ENCODE measurements at regions not wholly inside any gene's neighbourhood (a gene's known extent, or its start where the extent isn't known, plus 50 kb on each side); places are given as distances from the start of the nearest gene placed in this dataset.

DNA sequence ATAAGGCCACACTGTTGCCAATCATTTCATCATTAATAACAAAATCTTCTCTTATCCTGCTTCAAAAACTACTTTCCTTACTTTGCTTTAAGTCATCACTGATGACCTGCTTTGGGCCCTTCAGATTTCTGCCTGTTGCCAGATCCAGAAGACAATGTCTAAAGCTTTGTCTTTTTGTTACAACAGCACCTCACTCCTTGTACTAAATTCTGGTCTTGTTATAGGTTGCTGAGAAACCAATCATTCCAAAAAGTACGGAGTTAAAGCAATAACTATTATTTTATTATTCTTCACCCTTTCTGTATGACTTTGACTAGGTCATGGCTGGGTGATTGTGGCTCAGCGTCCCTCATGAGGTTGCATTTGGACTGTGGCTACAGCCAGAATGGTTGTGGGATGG, 633.5 kb downstream of the PTPRU start:
- Histone ChIP-seq H3K4me3 (ENCODE audit: low read depth, low read length) (no peak overlapping the region), H3K27ac (no peak overlapping the region), H3K36me3 (replicated peaks) (no peaks in the 10 kb centered on the region), H3K27me3 (replicated peaks) (no peaks in the 10 kb centered on the region)
- no peak for TF ChIP-seq CTCF (IDR thresholded peaks at IDR 0.05; ENCODE audit: low read depth, low read length, missing control alignments)
- in situ Hi-C loops (cut with HindIII; ENCODE audit: low pct_ligation_motif_present, low sequenced_read_pairs), result no loop called here
- DNase-seq, result no peak

DNA sequence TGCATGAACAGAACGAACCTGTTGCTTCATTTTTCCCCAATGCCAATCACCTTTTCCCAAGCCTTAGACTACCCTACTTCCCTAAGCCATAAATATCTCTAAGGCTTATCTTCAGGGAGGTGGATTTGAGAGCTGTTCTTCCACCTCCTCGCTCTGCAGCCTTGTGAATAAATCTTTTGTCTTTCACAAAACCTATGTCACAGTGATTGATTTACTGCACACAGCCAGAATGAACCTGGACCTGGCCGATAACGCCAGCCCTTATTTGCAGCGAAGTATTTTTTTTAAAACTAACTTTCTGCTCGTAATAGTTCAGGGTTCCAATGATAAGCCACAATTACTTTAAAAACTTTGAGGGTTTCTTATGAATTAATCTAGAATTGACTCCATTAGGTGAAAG, 632.6 kb downstream of the PTPRU start:
- in situ Hi-C loops (cut with HindIII; ENCODE audit: low pct_ligation_motif_present, low sequenced_read_pairs), result no loop called here
- TF ChIP-seq CTCF (IDR thresholded peaks at IDR 0.05; ENCODE audit: low read depth, low read length, missing control alignments), result no peak
- Histone ChIP-seq H3K4me3 (ENCODE audit: low read depth, low read length) (no peak overlapping the region), H3K27ac (no peak overlapping the region), H3K36me3 (replicated peaks) (no peaks in the 10 kb centered on the region), H3K27me3 (replicated peaks) (no peaks in the 10 kb centered on the region)
- DNase-seq, result no peak

DNA sequence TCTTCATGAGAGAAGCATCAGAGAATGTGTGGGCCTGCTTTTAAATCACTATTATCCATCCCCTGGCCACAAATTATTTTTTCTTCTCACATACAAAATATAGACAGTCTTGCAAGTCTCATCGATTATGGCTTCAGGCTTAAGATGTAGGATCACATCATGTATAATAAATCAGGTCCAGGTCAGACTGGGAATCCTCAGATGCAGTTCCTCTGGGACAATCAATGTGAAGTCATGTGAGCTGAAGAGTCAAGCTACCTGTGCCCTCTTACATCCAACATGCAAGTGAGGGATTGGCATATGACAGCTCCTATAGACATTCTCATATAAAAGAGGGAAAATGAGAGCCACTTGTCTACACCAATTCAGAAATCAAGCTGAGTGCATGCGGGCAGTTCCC, 631.8 kb downstream of the PTPRU start:
- Histone ChIP-seq H3K4me3 (ENCODE audit: low read depth, low read length) (no peak overlapping the region), H3K27me3 (replicated peaks) (no peaks in the 10 kb centered on the region), H3K27ac (no peak overlapping the region), H3K36me3 (replicated peaks) (no peaks in the 10 kb centered on the region)
- DNase-seq, result no peak
- TF ChIP-seq CTCF (IDR thresholded peaks at IDR 0.05; ENCODE audit: low read depth, low read length, missing control alignments), result no peak
- in situ Hi-C loops (cut with HindIII; ENCODE audit: low pct_ligation_motif_present, low sequenced_read_pairs), result no loop called here

DNA sequence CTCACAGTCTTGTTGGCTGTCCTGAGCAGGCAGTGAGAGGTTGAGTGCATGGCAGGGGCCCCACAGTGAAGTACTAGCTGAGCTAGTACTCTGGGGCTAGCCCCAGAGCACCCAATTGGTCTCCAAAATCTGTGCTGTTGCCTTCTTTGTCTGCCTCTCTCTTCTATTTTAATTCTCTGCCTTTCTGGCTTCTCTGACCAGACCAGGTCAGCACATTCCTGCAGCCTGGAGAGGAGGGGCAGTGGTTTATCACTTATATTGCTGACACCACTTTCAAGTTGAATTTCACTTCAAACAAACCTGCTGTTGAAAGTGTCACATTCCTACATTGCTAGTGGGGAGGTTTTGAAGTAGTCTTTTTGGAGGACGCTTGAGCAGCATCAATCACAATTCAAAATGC, 628.7 kb downstream of the PTPRU start:
- Histone ChIP-seq H3K27ac (no peak overlapping the region), H3K36me3 (replicated peaks) (no peaks in the 10 kb centered on the region), H3K4me3 (ENCODE audit: low read depth, low read length) (no peak overlapping the region), H3K27me3 (replicated peaks) (no peaks in the 10 kb centered on the region)
- no peak for DNase-seq
- in situ Hi-C loops (cut with HindIII; ENCODE audit: low pct_ligation_motif_present, low sequenced_read_pairs), result no loop called here
- no peak for TF ChIP-seq CTCF (IDR thresholded peaks at IDR 0.05; ENCODE audit: low read depth, low read length, missing control alignments)

DNA sequence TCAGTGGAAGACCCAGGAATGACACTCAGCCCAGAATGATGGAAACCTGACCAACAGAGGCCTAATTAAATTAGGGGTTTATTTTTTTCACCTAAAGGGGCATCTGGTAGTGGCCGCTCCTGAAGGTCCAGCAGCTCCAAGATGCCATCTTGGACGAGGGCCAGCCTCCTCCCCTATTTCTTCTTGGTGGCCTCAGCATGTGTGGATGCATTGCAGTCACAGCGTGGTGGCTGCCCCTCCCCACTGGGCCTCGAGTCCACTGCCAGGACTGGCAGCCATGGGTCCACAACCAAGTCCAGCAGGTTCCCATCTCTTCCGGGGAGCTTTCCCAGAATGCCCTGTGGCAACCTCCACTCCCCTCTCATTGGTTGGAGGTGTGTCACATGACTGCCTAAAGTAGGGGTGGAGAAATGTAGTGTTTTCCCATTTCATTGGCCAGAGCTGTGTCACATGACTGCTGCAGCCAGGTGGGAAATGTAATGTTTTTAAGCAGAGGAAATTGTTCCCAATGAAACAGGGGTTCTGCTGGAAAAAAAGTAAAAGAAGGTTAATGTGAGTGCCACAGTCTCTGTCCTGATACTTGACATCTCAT, 628.2 kb downstream of the PTPRU start:
- no peaks in the 10 kb centered on the region for H3K36me3 ChIP-seq (replicated peaks)
- no peak overlapping the region for H3K27ac ChIP-seq
- in situ Hi-C loops (cut with HindIII; ENCODE audit: low pct_ligation_motif_present, low sequenced_read_pairs), result no loop called here
- no peak for DNase-seq
- no peak overlapping the region for H3K4me3 ChIP-seq (ENCODE audit: low read depth, low read length)
- H3K27me3 ChIP-seq (replicated peaks), result no peaks in the 10 kb centered on the region
- TF ChIP-seq CTCF (IDR thresholded peaks at IDR 0.05; ENCODE audit: low read depth, low read length, missing control alignments), result no peak

DNA sequence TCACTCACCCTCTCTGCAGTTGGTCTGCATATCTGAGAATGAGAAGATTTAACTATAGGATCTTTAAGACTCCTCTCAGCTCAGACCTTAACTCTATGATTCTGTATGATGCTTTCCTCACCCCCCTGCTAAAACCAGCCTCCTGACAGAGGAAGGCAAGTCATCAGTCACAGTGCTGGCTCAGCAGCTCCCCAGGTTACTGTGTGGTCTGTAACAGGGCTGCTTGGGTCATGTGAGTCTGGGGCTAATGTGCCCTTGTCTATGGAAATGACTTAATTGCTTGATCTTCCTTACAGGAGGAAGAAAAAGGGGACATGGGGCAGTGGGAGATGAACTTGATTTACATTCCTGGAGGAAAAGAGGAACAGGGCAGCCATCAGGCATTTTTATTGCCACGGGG, 625.6 kb downstream of the PTPRU start:
- TF ChIP-seq CTCF (IDR thresholded peaks at IDR 0.05; ENCODE audit: low read depth, low read length, missing control alignments), result no peak
- Histone ChIP-seq H3K27me3 (replicated peaks) (no peaks in the 10 kb centered on the region), H3K4me3 (ENCODE audit: low read depth, low read length) (no peak overlapping the region), H3K36me3 (replicated peaks) (no peaks in the 10 kb centered on the region), H3K27ac (no peak overlapping the region)
- in situ Hi-C loops (cut with HindIII; ENCODE audit: low pct_ligation_motif_present, low sequenced_read_pairs), result no loop called here
- no peak for DNase-seq
